HG03439 (cell line): ENCODE measurements at regions not wholly inside any gene's neighbourhood (a gene's known extent, or its start where the extent isn't known, plus 50 kb on each side); places are given as distances from the start of the nearest gene placed in this dataset.
"Not testable (repeated sequence)": the region's sequence is repeated elsewhere in the genome, so short reads cannot be mapped to it uniquely, and the experiment has no call there.

Source experiments
- ATAC-seq: cut with Tn5 transposase; IDR thresholded peaks from one replicate; pipeline ENCODE4 v1.9.1; 2021; ENCODE audit warnings: mild to moderate bottlenecking, moderate library complexity; ENCODE audit not compliant: unreplicated experiment

- ATAC-seq, result not testable (repeated sequence)
Measured at GRCh38 chr20:17891131-17891530, 77.5 kb downstream of the SNX5 start.

GRCh38 chr20:17890330-17890729 lies 78.3 kb downstream of the SNX5 start:
- ATAC-seq, result no peak

- ATAC-seq, result no peak
Measured at GRCh38 chr20:17889226-17889625, 79.4 kb downstream of the SNX5 start.

- ATAC-seq, result no peak
Measured at GRCh38 chr20:17888044-17888443, 80.5 kb downstream of the SNX5 start.

GRCh38 chr20:17887331-17888030 lies 81.1 kb downstream of the SNX5 start:
- no peak for ATAC-seq

- no peak for ATAC-seq
Measured at GRCh38 chr20:17885544-17885943, 83.0 kb downstream of the SNX5 start.

- no peak for ATAC-seq
Measured at GRCh38 chr20:17885076-17885475, 83.5 kb downstream of the SNX5 start.

GRCh38 chr20:17884307-17885003 lies 84.1 kb downstream of the SNX5 start:
- ATAC-seq, result no peak

- no peak for ATAC-seq
Measured at GRCh38 chr20:17883592-17884306, 84.8 kb downstream of the SNX5 start.

GRCh38 chr20:17882834-17883591 lies 85.6 kb downstream of the SNX5 start:
- ATAC-seq, result no peak

- no peak for ATAC-seq
Measured at GRCh38 chr20:17882065-17882833, 86.3 kb downstream of the SNX5 start.

- no peak for ATAC-seq
Measured at GRCh38 chr20:17881741-17882064, 86.9 kb downstream of the SNX5 start.

- no peak for ATAC-seq
Measured at GRCh38 chr20:17878912-17879602, 89.5 kb downstream of the SNX5 start.

- no peak for ATAC-seq
Measured at GRCh38 chr20:17878069-17878911, 90.3 kb downstream of the SNX5 start.

GRCh38 chr20:17875981-17876385 lies 92.6 kb downstream of the SNX5 start:
- ATAC-seq, result no peak

GRCh38 chr20:17875106-17875980 lies 93.3 kb downstream of the SNX5 start:
- ATAC-seq, result no peak

- no peak for ATAC-seq
Measured at GRCh38 chr20:17874271-17875105, 94.1 kb downstream of the SNX5 start.
